ENCODE measurements at regions not wholly inside any gene's neighbourhood (a gene's known extent, or its start where the extent isn't known, plus 50 kb on each side); places are given as distances from the start of the nearest gene placed in this dataset.

- DNase-seq = no peak
Observed at GRCh38 chr6:134866563-134866962, 83.3 kb downstream of the ALDH8A1 start.

GRCh38 chr6:134864558-134864957 is 85.3 kb downstream of the ALDH8A1 start:
- no peak for DNase-seq

- no peak for DNase-seq
Observed at GRCh38 chr6:134863763-134864510, 86.0 kb downstream of the ALDH8A1 start.

GRCh38 chr6:134854366-134854765 is 95.5 kb downstream of the ALDH8A1 start:
- DNase-seq = no peak

GRCh38 chr6:134853111-134854055 is 96.5 kb downstream of the ALDH8A1 start:
- DNase-seq = no peak

GRCh38 chr6:134851548-134851947 is 98.4 kb downstream of the ALDH8A1 start:
- DNase-seq = no peak

- DNase-seq = no peak
Observed at GRCh38 chr6:134850721-134851305, 99.1 kb downstream of the ALDH8A1 start.

GRCh38 chr6:134849920-134850447 is 99.9 kb downstream of the ALDH8A1 start:
- DNase-seq = no peak

GRCh38 chr6:134848076-134848475 is 101.8 kb downstream of the ALDH8A1 start:
- DNase-seq = no peak

- no peak for DNase-seq
Observed at GRCh38 chr6:134846865-134847264, 103.0 kb downstream of the ALDH8A1 start.

GRCh38 chr6:134846031-134846430 is 103.9 kb downstream of the ALDH8A1 start:
- no peak for DNase-seq

- DNase-seq = no peak
Observed at GRCh38 chr6:134844120-134844519, 105.8 kb downstream of the ALDH8A1 start.

GRCh38 chr6:134840086-134840867 is 109.6 kb downstream of the ALDH8A1 start:
- DNase-seq = no peak

GRCh38 chr6:134835993-134836392 is 113.9 kb downstream of the ALDH8A1 start:
- peak; percentile 15 for DNase-seq

- no peak for DNase-seq
Observed at GRCh38 chr6:134830940-134831339, 119.0 kb downstream of the ALDH8A1 start.

- no peak for DNase-seq
Observed at GRCh38 chr6:134830194-134830593, 119.7 kb downstream of the ALDH8A1 start.

GRCh38 chr6:134828641-134829040 is 121.3 kb downstream of the ALDH8A1 start:
- no peak for DNase-seq

GRCh38 chr6:134826889-134827737 is 122.8 kb downstream of the ALDH8A1 start:
- DNase-seq = no peak

- no peak for DNase-seq
Observed at GRCh38 chr6:134823710-134824034, 126.2 kb downstream of the ALDH8A1 start.

- peak; percentile 92 for DNase-seq
Observed at GRCh38 chr6:134822920-134823709, 126.8 kb downstream of the ALDH8A1 start.

Measured in OCI-M1 (cell line).